GM21526 (cell line): ENCODE measurements at regions not wholly inside any gene's neighbourhood (a gene's known extent, or its start where the extent isn't known, plus 50 kb on each side); places are given as distances from the start of the nearest gene placed in this dataset.

Experiments used
- ATAC-seq: cut with Tn5 transposase; IDR thresholded peaks from one replicate; pipeline ENCODE4 v1.9.1; 2021; ENCODE audit warnings: moderate library complexity; ENCODE audit not compliant: unreplicated experiment, low FRiP score

DNA sequence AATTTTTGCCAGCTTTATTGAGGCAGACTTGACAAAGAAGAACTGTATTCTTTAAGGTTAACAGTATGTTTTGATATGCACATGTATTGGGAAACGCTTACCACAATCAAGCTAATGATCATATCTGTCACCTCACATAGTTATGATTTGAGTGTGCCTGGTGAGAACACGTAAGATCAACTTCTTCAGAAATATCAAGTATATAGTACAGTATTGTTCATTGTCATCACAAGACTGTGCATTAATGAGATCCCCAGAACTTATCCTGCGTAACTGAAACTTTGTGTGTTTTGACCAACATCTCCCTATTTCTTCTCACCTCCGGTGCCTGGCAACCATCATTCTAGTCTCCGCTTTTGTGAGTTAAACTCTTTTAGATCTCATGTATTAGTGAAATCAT lies 756.4 kb upstream of the EEF2KMT start:
- ATAC-seq: no peak

- ATAC-seq: no peak
These were observed 754.6 kb upstream of the EEF2KMT start for GRCh38 chr16:5852151-5852550.

- ATAC-seq: no peak
These were observed 753.9 kb upstream of the EEF2KMT start for GRCh38 chr16:5851393-5851982.

DNA sequence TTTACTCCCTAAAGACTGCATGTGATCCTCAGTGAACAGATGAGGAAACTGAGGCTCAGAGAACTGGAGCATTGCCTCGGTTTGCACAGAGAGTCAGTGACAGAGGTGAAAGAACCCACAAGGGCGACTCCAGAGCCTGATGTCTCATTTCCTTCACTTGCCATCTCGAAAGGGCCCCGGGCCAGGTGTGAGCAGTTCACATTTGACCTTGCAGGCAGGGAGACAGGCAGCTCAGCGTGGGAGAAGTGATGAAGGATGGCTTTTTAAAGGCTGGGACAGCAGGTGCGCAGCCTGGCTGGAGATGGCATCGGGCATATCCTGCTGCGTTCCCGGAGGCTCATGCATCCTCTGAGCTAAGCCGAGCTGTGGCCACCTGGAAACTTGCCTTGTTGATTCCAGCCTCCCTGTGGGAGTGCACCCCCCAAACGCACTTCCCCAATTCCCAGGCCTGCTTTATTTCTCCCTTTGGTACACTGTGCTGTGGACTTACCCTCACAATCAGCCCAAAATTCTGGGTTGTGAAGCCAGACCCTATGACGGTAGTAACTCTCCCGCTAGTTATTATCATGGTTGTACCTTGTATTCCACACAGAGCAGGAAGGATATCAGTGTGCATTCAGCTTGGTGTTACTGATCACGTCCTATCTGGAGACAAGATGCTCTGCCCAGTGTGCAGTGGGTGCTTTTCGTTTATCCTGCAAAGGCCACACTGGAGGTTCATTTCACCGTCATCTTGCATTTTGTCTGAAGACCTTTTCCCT lies 753.2 kb upstream of the EEF2KMT start:
- no peak for ATAC-seq

DNA sequence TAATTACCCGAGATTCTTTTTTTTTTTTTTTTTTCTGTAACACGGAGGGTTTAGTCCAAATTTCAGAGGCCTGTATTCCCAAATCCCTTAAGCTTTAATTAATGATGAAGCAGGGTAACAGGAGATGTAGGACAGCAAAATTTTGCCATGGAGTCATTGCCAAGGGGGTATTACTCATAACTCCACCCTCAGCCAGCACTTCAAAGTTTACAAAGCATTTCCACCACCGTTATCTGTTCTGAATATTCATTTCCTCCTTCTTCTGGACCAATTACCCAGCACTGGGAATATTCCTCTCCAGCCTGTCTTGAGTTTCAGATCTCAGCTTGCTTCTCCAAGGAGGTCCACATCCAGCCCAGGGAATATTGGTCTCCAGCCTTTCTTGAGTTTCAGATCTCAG lies 747.5 kb upstream of the EEF2KMT start:
- no peak for ATAC-seq

DNA sequence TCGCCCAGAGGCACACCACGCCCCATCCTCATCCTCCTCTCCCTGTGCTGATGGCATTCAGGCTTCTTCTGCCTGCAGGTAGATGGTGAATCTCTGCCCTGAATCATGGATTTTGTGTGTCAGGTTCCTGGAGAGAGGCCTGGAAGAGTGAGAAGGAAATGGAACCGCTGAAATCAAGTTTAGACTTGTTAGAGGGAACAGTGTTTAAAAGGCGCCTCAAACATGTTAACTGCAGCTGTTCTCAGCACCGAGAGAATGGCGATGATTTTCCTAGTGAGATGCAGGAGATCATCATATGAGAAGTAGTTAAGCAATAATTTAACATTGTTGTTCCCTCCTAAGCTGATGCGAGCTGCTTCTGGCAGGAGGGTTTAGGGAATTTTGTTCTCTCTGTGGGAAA lies 744.4 kb upstream of the EEF2KMT start:
- no peak for ATAC-seq

DNA sequence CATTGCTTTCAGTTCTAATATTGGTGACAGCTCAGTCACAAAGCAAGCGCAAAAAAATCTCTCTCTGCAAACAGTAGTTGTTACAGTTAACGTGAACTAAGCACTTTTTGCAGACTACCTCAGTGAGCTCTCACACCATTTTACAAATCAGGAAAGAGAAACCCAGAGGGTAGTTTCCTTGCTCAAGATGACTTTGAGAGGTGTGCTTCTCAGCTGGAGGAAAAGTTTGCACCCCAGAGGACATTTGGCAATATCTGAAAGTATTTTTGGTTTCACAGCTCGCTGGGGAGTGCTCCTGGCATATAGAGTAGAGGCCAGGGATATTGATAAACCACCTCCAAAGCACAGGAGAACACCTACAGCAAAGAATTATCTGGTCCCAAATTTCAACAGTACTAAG lies 741.1 kb upstream of the EEF2KMT start:
- no peak for ATAC-seq

DNA sequence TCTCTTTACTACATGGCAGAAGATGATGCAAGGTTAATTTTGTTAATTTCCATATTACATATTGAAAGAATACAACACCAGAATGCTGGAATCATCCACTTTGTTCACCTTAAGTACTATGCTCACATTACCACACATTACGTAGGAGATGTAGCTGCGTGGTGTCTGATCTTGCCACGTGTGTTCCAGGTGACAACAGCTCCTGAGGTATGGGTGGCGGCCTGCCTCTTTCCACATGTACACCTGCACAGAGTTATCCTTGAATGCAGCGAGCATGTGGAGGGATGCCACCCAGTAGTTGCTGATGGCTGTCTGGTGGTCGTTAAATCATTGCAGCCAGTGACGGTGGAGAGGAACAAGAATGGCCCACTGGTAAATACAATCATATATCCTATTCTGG lies 740.5 kb upstream of the EEF2KMT start:
- no peak for ATAC-seq

DNA sequence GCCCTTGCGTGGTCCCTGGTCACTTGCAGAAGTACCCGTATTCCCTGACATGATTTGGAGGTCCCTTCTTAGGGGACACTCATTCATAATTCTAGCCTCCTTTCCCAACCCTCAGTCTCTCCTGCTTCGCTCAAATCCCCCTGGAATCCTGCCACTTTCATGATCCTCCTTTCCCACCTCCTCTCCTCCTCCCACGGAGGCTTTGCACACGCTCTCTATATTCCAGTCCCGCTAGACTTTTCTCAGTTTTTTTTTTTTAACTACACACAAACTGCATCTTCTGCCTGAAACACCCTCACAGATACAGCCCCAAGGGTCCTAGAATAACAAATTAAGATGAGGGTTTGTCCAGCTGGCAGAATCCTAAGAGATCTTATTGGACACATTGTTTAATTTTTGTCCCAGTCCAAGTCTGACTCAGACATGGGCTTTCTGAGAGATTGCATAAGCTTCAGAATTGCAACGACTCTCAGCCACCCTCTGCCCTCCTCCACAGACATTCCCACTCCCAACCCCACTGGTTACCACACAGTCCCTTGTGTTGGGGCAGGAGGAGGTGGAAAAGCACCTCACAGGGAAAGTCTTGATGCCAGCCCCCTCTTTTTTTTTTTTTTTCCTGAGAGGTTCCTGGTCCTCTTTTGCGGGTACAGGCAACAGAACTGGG lies 739.5 kb upstream of the EEF2KMT start:
- ATAC-seq: no peak

GRCh38 chr16:5835876-5836275 lies 738.3 kb upstream of the EEF2KMT start:
- no peak for ATAC-seq

- no peak for ATAC-seq
These were observed 728.7 kb upstream of the EEF2KMT start for GRCh38 chr16:5826332-5826731.

GRCh38 chr16:5820472-5820871 lies 722.9 kb upstream of the EEF2KMT start:
- no peak for ATAC-seq

DNA sequence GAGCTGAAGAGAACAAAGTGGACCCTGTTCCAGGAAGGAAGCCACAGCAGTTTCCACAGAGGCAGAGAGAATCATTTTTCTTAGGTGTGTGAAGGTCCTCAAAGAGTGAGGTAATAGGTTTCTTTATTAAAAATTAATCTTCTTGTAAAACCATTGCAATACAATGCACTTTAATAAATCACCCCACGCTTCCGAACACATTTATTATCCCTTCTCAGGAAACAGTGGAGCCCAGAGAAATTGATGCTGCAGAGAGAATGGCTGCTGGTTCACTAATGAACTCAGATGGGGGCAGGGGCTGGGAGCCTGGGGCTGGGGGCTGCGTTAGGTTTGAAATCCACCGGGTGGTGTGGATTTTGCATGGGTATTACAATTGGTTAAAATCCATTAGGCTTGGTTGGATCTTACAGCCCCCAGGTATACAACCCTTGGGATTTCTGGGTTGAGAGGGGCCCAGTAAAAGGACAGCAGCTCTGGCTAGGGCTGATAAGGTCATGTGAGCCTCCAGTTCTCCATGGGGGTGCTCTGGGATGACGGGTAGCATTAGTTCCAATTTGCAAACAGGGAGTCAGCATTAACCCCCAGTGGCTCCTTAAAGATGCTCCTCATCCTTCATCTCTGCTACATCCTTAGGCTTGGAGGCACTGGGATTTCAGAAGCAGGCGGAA lies 718.1 kb upstream of the EEF2KMT start:
- no peak for ATAC-seq

GRCh38 chr16:5801396-5801795 lies 703.8 kb upstream of the EEF2KMT start:
- no peak for ATAC-seq

DNA sequence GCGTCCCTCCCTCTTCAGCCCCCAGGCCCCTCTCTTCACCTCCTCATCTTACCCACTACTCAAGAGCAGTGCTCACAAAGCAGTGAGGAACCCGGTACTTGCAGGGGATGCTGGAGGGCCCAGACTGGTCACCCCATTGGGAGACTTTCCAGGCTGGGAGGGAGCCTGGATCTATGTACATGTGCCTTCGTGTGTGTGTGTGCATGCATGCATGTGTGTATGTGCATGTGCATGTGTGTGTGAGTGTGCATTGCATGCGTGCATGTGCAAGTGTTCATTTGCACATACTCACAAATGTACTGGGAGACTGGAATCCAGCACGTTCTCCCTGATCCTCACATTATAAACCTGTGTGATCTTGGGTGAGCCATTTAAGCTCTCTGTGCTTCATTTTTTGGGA lies 696.0 kb upstream of the EEF2KMT start:
- ATAC-seq: no peak

- ATAC-seq: no peak
These were observed 693.5 kb upstream of the EEF2KMT start for GRCh38 chr16:5791011-5791657.

GRCh38 chr16:5790512-5790911 lies 692.9 kb upstream of the EEF2KMT start:
- ATAC-seq: no peak

- no peak for ATAC-seq
These were observed 691.4 kb upstream of the EEF2KMT start for GRCh38 chr16:5789033-5789432.

GRCh38 chr16:5781436-5781835 lies 683.8 kb upstream of the EEF2KMT start:
- ATAC-seq: no peak

GRCh38 chr16:5776876-5777275 lies 679.3 kb upstream of the EEF2KMT start:
- no peak for ATAC-seq

DNA sequence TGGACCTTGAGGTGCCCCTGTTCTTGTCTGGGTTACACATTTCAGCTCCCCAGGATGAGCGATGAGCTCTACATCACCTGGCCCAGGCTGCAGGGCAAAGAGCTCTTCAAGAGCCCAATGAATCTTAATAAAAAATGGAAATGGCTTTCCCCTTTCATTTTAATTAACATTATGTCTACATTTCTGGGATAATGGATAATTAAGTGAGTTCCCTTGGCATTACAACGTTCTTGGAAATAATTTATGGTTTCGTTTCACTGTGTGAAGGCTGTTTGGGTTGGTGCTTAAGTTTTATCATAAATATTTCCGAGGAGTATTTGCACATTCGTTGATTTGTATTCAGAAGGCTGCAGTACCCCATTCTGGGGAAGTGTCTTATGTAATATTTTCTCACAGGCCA lies 678.3 kb upstream of the EEF2KMT start:
- no peak for ATAC-seq
